Ovary (tissue), 7 donors: ENCODE measurements at regions not wholly inside any gene's neighbourhood (a gene's known extent, or its start where the extent isn't known, plus 50 kb on each side); places are given as distances from the start of the nearest gene placed in this dataset.
A peak's percentile ranks its signal among the peaks of the same experiment; 100 is the strongest.

Source experiments
- DNase-seq, 5 donors: peaks; one replicate each; pipeline ENCODE4 v3.0.0-alpha.2; 2019 to 2020
- H3K27ac ChIP-seq, 2 donors: fragments of 200-600 bp; one replicate each; pipeline versions ENCODE4 v1.5.1 to v1.8.0; 2019 to 2022
- H3K27me3 ChIP-seq: fragments of 200-600 bp; one replicate; pipeline ENCODE4 v1.8.0; 2022
- H3K36me3 ChIP-seq: fragments of 200-600 bp; sonication (generic); one replicate; pipeline ENCODE4 v1.5.1; 2019
- H3K4me1 ChIP-seq: one replicate; pipeline ENCODE4 v1.8.1; 2013; ENCODE audit warnings: mild to moderate bottlenecking, moderate library complexity; ENCODE audit not compliant: insufficient read depth
- H3K4me3 ChIP-seq: fragments of 200-600 bp; sonication (generic); one replicate; pipeline ENCODE4 v1.5.1; 2017
- H3K9me3 ChIP-seq, 2 donors: fragments of 200-600 bp in 1 of 2; sonication (generic) in 1 of 2; one replicate each; pipeline versions ENCODE4 v1.5.1 to v1.8.1; 2013 to 2019; ENCODE audit warnings: mild to moderate bottlenecking in 1 of 2, moderate library complexity in 1 of 2
- EP300 ChIP-seq: sonication (generic); formaldehyde crosslinking; IDR thresholded peaks from one replicate; pipeline ENCODE4 v1.6.1; 2017; ENCODE audit warnings: antibody characterized with exemption
- POLR2A ChIP-seq: fragments of 450-650 bp; IDR thresholded peaks from one replicate; pipeline ENCODE4 v1.6.1; 2017; ENCODE audit warnings: antibody characterized with exemption, mild to moderate bottlenecking, moderate library complexity
- WGBS, 3 donors: extraction: QIAGEN DNeasy Blood & Tissue Kit in 1 of 3; methylation state at CpG; one replicate each; pipeline versions ENCODE4 v1.1.5 to v1.1.7; 2013 to 2017; 5-methylcytosine and 5-hydroxymethylcytosine counted together
- intact Hi-C, 4 donors: fragments of 100-400 bp; cut with DNase I; formaldehyde crosslinking; loops; one replicate each; pipeline versions ENCODE4 v1.11.0 to v1.15.1; 2022 to 2023
- TF ChIP-seq, protein P1 (sequence below), 3 donors: fragments of 450-650 bp in 2 of 3; fragments of 200-600 bp in 1 of 3; IDR thresholded peaks; one replicate each; pipeline versions ENCODE4 v1.5.1 to v1.8.0; 2016 to 2022; ENCODE audit warnings: antibody characterized with exemption in 3 of 3, mild to moderate bottlenecking in 1 of 3
- donor health status: DM: no; HTN: no; CAD: no; lungs with moderate emphysema.
- donor health status: DM: no; HTN: no; CAD: no.
- donor health status: Bipolar disorder and iron deficiency.
- donor health status: DM: no; HTN: no; CAD: no.
- donor health status: DM: yes; HTN: yes; CAD: no.

DNA sequence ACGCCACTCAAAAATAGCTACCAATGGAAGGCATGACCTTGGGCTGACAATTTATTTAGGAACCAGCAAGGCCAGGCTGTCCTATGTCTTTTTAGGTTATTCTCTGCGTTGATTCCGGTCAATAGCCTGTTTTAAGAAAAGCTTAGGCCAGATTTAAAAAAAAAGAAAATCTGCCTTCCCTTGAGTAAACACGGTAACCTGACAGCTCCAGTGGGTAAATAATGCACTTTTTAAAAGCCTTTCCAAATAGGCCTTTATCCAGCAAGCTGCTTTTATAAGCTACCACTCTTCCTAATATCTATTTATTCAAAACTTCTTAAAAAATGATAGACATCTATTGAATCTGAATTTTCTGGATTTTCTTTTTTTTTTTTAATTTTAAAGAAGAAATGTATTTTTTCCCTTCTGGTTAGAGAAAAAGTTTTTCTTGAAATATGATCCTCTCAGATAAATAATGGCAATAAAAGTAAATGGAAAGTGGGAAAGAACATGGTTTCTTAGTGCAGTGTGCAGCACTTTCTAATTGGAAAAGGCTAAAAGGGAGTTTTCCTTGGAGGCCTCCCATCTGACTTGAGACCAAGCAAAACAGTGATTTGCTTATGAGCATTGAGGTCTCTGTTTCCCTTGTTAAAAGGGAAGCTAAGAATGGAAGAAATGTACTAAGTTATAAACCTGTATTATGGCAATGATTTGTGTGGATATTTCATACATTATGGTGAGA is 281.0 kb upstream of the RUNX1 start:
- TF ChIP-seq POLR2A (no peak), EP300 (no peak)
- TF ChIP-seq, protein P1, sequence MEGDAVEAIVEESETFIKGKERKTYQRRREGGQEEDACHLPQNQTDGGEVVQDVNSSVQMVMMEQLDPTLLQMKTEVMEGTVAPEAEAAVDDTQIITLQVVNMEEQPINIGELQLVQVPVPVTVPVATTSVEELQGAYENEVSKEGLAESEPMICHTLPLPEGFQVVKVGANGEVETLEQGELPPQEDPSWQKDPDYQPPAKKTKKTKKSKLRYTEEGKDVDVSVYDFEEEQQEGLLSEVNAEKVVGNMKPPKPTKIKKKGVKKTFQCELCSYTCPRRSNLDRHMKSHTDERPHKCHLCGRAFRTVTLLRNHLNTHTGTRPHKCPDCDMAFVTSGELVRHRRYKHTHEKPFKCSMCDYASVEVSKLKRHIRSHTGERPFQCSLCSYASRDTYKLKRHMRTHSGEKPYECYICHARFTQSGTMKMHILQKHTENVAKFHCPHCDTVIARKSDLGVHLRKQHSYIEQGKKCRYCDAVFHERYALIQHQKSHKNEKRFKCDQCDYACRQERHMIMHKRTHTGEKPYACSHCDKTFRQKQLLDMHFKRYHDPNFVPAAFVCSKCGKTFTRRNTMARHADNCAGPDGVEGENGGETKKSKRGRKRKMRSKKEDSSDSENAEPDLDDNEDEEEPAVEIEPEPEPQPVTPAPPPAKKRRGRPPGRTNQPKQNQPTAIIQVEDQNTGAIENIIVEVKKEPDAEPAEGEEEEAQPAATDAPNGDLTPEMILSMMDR (IDR thresholded peaks at IDR 0.05) = no peak

DNA sequence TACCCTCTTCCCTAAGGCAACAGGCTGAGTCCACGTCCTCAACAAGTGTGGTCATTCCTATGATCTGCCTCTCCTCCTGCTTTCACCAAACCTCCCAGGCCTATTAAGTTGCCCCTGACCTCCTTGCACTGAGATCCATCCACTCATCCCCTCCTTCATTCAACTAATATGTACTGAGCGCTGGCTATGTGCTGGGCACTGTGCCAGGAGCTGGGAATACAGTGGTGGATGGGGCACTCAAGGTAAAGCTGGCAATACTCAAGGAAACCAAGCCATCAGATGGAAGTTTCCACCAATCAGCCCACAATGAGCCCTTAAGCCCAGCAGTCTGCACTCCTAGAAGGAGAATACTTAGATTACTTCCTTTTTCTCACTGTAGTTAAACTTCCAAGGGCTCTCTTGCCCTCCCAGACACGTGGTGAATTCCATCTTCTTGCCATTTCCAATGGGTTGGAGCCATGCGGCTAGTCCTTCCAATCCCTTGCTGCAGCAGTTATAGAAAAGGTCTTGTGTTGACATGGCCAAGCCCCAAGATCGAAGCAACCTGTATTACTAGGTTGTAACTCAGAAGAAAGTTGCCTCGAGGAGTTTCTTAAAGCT is 279.9 kb upstream of the RUNX1 start:
- DNase-seq = no peak
- peaks cover 4% of the 10 kb centered on the region for H3K4me1 ChIP-seq
- no peaks in the 10 kb centered on the region for H3K36me3 ChIP-seq
- H3K4me3 ChIP-seq = no peak overlapping the region
- H3K9me3 ChIP-seq = no peaks in the 10 kb centered on the region
- peak overlapping the region in 1 of 2 donors; percentile 44 for H3K27ac ChIP-seq
- intact Hi-C loops = no loop called here
- H3K27me3 ChIP-seq = no peaks in the 10 kb centered on the region
- no peak for TF ChIP-seq EP300
- no peak for TF ChIP-seq POLR2A
- TF ChIP-seq, protein P1 (IDR thresholded peaks at IDR 0.05) = no peak
- 87 to 89% (median 87%) methylated on average over 6 of the region's 6 CpGs for WGBS, 3 donors

More for the DNA sequence above, 281.0 kb upstream of the RUNX1 start:
- DNase-seq = no peak
- WGBS, 3 donors = 41 to 45% (median 42%) methylated on average over 4 of the region's 4 CpGs
- Histone ChIP-seq H3K27ac (peak overlapping the region in 1 of 2 donors; percentile 44), H3K4me1 (no peaks in the 10 kb centered on the region), H3K4me3 (no peak overlapping the region), H3K9me3 (no peaks in the 10 kb centered on the region), H3K27me3 (no peaks in the 10 kb centered on the region), H3K36me3 (no peaks in the 10 kb centered on the region)
- intact Hi-C loops = no loop called here

DNA sequence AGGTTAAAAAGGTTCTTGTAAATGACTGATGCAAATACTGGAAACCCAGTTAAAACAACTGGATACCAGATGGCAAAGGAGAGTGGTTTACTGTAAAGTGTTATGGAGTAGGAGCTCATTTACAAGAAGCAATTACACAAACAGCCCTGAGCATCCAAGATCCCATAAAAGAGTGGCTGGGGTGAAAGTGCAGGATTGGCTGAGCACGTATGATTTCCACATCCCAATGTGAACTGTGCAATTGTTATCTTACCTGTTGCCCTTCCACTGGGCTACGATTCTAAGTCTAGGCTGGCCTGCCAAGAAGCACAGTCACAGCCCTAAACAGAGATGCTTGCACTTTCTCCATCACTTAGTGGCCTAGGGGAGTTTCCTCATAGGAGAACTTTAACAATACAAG is 277.6 kb upstream of the RUNX1 start:
- no peaks in the 10 kb centered on the region for H3K36me3 ChIP-seq
- DNase-seq = no peak
- H3K9me3 ChIP-seq = no peaks in the 10 kb centered on the region
- peaks cover 8% of the 10 kb centered on the region for H3K4me1 ChIP-seq
- TF ChIP-seq POLR2A (no peak), EP300 (no peak)
- TF ChIP-seq, protein P1 (IDR thresholded peaks at IDR 0.05) = no peak
- no peaks in the 10 kb centered on the region for H3K27me3 ChIP-seq
- intact Hi-C loops = no loop called here
- no peak overlapping the region for H3K4me3 ChIP-seq
- H3K27ac ChIP-seq = no peak overlapping the region
- 49 to 58% (median 52%) methylated on average over 2 of the region's 2 CpGs for WGBS, 3 donors

DNA sequence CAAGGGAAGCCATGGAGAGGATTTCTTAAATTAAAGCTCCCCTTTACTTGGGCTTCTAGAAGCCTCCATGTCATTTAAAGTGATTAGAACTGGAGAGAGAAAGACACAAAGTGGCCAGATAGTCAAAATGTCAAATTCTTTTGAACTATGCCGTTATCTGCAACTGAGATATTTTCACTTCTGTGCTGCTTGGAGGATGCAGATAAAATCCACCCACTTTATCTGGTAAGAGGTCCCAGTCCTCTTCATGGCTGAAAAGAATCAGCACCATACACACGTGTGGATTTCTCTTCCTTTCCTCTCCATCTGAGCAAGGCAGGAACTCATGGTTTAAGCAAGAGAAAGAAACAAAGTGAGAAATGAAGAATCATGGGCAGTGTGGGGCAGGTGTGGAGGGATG is 276.9 kb upstream of the RUNX1 start:
- 64 to 70% (median 66%) methylated on average over 2 of the region's 2 CpGs for WGBS, 3 donors
- H3K9me3 ChIP-seq = no peaks in the 10 kb centered on the region
- no peak for DNase-seq
- no peaks in the 10 kb centered on the region for H3K27me3 ChIP-seq
- H3K4me3 ChIP-seq = no peak overlapping the region
- peaks cover 8% of the 10 kb centered on the region for H3K4me1 ChIP-seq
- H3K36me3 ChIP-seq = no peaks in the 10 kb centered on the region
- intact Hi-C loops = no loop called here
- TF ChIP-seq EP300 (no peak), POLR2A (no peak)
- TF ChIP-seq, protein P1 (IDR thresholded peaks at IDR 0.05) = no peak
- H3K27ac ChIP-seq = no peak overlapping the region
